Activated CD4-positive, alpha-beta memory T cell treated with anti-CD3 and anti-CD28 coated beads, Interleukin-2, amount 10 ng/mL, durations not matched to agents 7 days and 5 days (primary cell): ENCODE measurements at regions not wholly inside any gene's neighbourhood (a gene's known extent, or its start where the extent isn't known, plus 50 kb on each side); places are given as distances from the start of the nearest gene placed in this dataset.

Experiments used
- CTCF ChIA-PET: fragments of 350-600 bp; sonication (Branson Sonifier 250); formaldehyde crosslinking; loops from one replicate; lab custom pipeline; 2021; ENCODE audit warnings: antibody characterized with exemption, inconsistent platforms; lab: Charles Lee
- POLR2A ChIA-PET: fragments of 350-600 bp; sonication (Branson Sonifier 250); formaldehyde crosslinking; loops from one replicate; lab custom pipeline; 2021; ENCODE audit warnings: antibody characterized with exemption; lab: Charles Lee
- DNase-seq: peaks from one replicate; pipeline ENCODE4 v3.0.0-alpha.2; 2020
- H3K27ac Mint-ChIP-seq: one replicate; pipeline ENCODE4 v1.8.0; 2021; ENCODE audit warnings: mild to moderate bottlenecking, mixed read lengths
- H3K27me3 Mint-ChIP-seq: one replicate; pipeline ENCODE4 v1.8.0; 2021; ENCODE audit warnings: mixed read lengths
- H3K36me3 Mint-ChIP-seq: one replicate; pipeline ENCODE4 v1.8.0; 2021; ENCODE audit warnings: low read depth, mixed read lengths
- H3K4me1 Mint-ChIP-seq: one replicate; pipeline ENCODE4 v1.8.0; 2021; ENCODE audit warnings: mixed read lengths
- H3K4me3 Mint-ChIP-seq: one replicate; pipeline ENCODE4 v1.8.0; 2021; ENCODE audit warnings: mild to moderate bottlenecking, mixed read lengths
- H3K9me3 Mint-ChIP-seq: one replicate; pipeline ENCODE4 v1.8.0; 2021; ENCODE audit warnings: mixed read lengths

GRCh38 chr3:10667269-10667668 is 148.8 kb upstream of the SLC6A11 start:
- Mint-ChIP-seq H3K27me3 (peaks cover 12% of the 10 kb centered on the region), H3K4me1 (peaks cover 8% of the 10 kb centered on the region), H3K36me3 (no peaks in the 10 kb centered on the region), H3K4me3 (no peak overlapping the region), H3K27ac (no peak overlapping the region), H3K9me3 (no peaks in the 10 kb centered on the region)
- POLR2A ChIA-PET = no interaction called here
- no peak for DNase-seq
- CTCF ChIA-PET = no interaction called here

- no peak for DNase-seq
- ChIA-PET CTCF (no interaction called here), POLR2A (no interaction called here)
- H3K27ac Mint-ChIP-seq = no peak overlapping the region
- H3K27me3 Mint-ChIP-seq = peaks cover 10% of the 10 kb centered on the region
- peaks cover 8% of the 10 kb centered on the region for H3K4me1 Mint-ChIP-seq
- H3K36me3 Mint-ChIP-seq = no peaks in the 10 kb centered on the region
- H3K4me3 Mint-ChIP-seq = no peak overlapping the region
- H3K9me3 Mint-ChIP-seq = no peaks in the 10 kb centered on the region
Observed at GRCh38 chr3:10667901-10668476, 148.0 kb upstream of the SLC6A11 start.

GRCh38 chr3:10669490-10670048 is 146.5 kb upstream of the SLC6A11 start:
- H3K36me3 Mint-ChIP-seq = no peaks in the 10 kb centered on the region
- ChIA-PET POLR2A (no interaction called here), CTCF (no interaction called here)
- DNase-seq = no peak
- H3K27me3 Mint-ChIP-seq = peaks cover 8% of the 10 kb centered on the region
- no peak overlapping the region for H3K4me3 Mint-ChIP-seq
- no peaks in the 10 kb centered on the region for H3K9me3 Mint-ChIP-seq
- H3K4me1 Mint-ChIP-seq = peaks cover 9% of the 10 kb centered on the region
- no peak overlapping the region for H3K27ac Mint-ChIP-seq

GRCh38 chr3:10672422-10672821 is 143.6 kb upstream of the SLC6A11 start:
- Mint-ChIP-seq H3K27ac (no peak overlapping the region), H3K27me3 (peaks cover 8% of the 10 kb centered on the region), H3K36me3 (no peaks in the 10 kb centered on the region), H3K9me3 (no peaks in the 10 kb centered on the region), H3K4me1 (peaks cover 1% of the 10 kb centered on the region), H3K4me3 (no peak overlapping the region)
- ChIA-PET CTCF (no interaction called here), POLR2A (no interaction called here)
- no peak for DNase-seq

- peaks cover 1% of the 10 kb centered on the region for H3K4me1 Mint-ChIP-seq
Observed at GRCh38 chr3:10674578-10674977, 141.4 kb upstream of the SLC6A11 start.

GRCh38 chr3:10676905-10677304 is 139.1 kb upstream of the SLC6A11 start:
- Mint-ChIP-seq H3K4me3 (no peak overlapping the region), H3K27me3 (peaks cover 10% of the 10 kb centered on the region), H3K27ac (no peak overlapping the region), H3K4me1 (peaks cover 1% of the 10 kb centered on the region), H3K9me3 (no peaks in the 10 kb centered on the region), H3K36me3 (no peaks in the 10 kb centered on the region)
- no peak for DNase-seq
- ChIA-PET POLR2A (no interaction called here), CTCF (no interaction called here)

More at GRCh38 chr3:10674578-10674977, 141.4 kb upstream of the SLC6A11 start:
- Mint-ChIP-seq H3K9me3 (no peaks in the 10 kb centered on the region), H3K27ac (no peak overlapping the region), H3K4me3 (no peak overlapping the region), H3K36me3 (no peaks in the 10 kb centered on the region), H3K27me3 (peaks cover 8% of the 10 kb centered on the region)
- DNase-seq = no peak
- ChIA-PET CTCF (no interaction called here), POLR2A (no interaction called here)

GRCh38 chr3:10678796-10679376 is 137.1 kb upstream of the SLC6A11 start:
- Mint-ChIP-seq H3K27ac (no peak overlapping the region), H3K27me3 (peaks cover 11% of the 10 kb centered on the region), H3K4me3 (no peak overlapping the region), H3K36me3 (no peaks in the 10 kb centered on the region), H3K4me1 (peaks cover 1% of the 10 kb centered on the region), H3K9me3 (no peaks in the 10 kb centered on the region)
- CTCF ChIA-PET = no interaction called here
- DNase-seq = no peak
- POLR2A ChIA-PET = no interaction called here

GRCh38 chr3:10680796-10681195 is 135.2 kb upstream of the SLC6A11 start:
- CTCF ChIA-PET = no interaction called here
- Mint-ChIP-seq H3K27ac (no peak overlapping the region), H3K4me1 (no peaks in the 10 kb centered on the region), H3K9me3 (no peaks in the 10 kb centered on the region), H3K4me3 (no peak overlapping the region), H3K27me3 (peaks cover 11% of the 10 kb centered on the region), H3K36me3 (no peaks in the 10 kb centered on the region)
- POLR2A ChIA-PET = no interaction called here
- no peak for DNase-seq

- CTCF ChIA-PET = no interaction called here
- DNase-seq = no peak
- no peak overlapping the region for H3K4me3 Mint-ChIP-seq
Observed at GRCh38 chr3:10682692-10683091, 133.3 kb upstream of the SLC6A11 start.

GRCh38 chr3:10683106-10683505 is 132.9 kb upstream of the SLC6A11 start:
- Mint-ChIP-seq H3K27me3 (peaks cover 9% of the 10 kb centered on the region), H3K36me3 (no peaks in the 10 kb centered on the region), H3K9me3 (no peaks in the 10 kb centered on the region), H3K27ac (no peak overlapping the region), H3K4me1 (no peaks in the 10 kb centered on the region), H3K4me3 (no peak overlapping the region)
- no peak for DNase-seq
- ChIA-PET CTCF (no interaction called here), POLR2A (no interaction called here)

More at GRCh38 chr3:10682692-10683091, 133.3 kb upstream of the SLC6A11 start:
- no peaks in the 10 kb centered on the region for H3K9me3 Mint-ChIP-seq
- no peak overlapping the region for H3K27ac Mint-ChIP-seq
- no peaks in the 10 kb centered on the region for H3K4me1 Mint-ChIP-seq
- POLR2A ChIA-PET = no interaction called here
- H3K36me3 Mint-ChIP-seq = no peaks in the 10 kb centered on the region
- peaks cover 9% of the 10 kb centered on the region for H3K27me3 Mint-ChIP-seq

- H3K27ac Mint-ChIP-seq = no peak overlapping the region
- ChIA-PET POLR2A (no interaction called here), CTCF (interaction anchor here (1.9 kb wide), 1 partner anchor 51 kb away, joined by 6 read pairs; no protein-coding TSS in a partner anchor)
- H3K27me3 Mint-ChIP-seq = peaks cover 9% of the 10 kb centered on the region
- H3K9me3 Mint-ChIP-seq = no peaks in the 10 kb centered on the region
- no peaks in the 10 kb centered on the region for H3K36me3 Mint-ChIP-seq
- H3K4me3 Mint-ChIP-seq = no peak overlapping the region
- no peaks in the 10 kb centered on the region for H3K4me1 Mint-ChIP-seq
- DNase-seq = no peak
Observed at GRCh38 chr3:10688126-10688525, 127.9 kb upstream of the SLC6A11 start.

- CTCF ChIA-PET = interaction anchor here (1.9 kb wide), 1 partner anchor 51 kb away, joined by 6 read pairs; no protein-coding TSS in a partner anchor
- no peaks in the 10 kb centered on the region for H3K9me3 Mint-ChIP-seq
- H3K4me1 Mint-ChIP-seq = no peaks in the 10 kb centered on the region
- POLR2A ChIA-PET = no interaction called here
- H3K4me3 Mint-ChIP-seq = no peak overlapping the region
- no peaks in the 10 kb centered on the region for H3K36me3 Mint-ChIP-seq
- no peak for DNase-seq
- no peak overlapping the region for H3K27ac Mint-ChIP-seq
- peaks cover 9% of the 10 kb centered on the region for H3K27me3 Mint-ChIP-seq
Observed at GRCh38 chr3:10688548-10689172, 127.4 kb upstream of the SLC6A11 start.

- Mint-ChIP-seq H3K27ac (no peak overlapping the region), H3K27me3 (peaks cover 14% of the 10 kb centered on the region), H3K9me3 (no peaks in the 10 kb centered on the region), H3K4me3 (no peak overlapping the region), H3K36me3 (no peaks in the 10 kb centered on the region), H3K4me1 (no peaks in the 10 kb centered on the region)
- ChIA-PET POLR2A (no interaction called here), CTCF (no interaction called here)
- DNase-seq = no peak
Observed at GRCh38 chr3:10692039-10692622, 123.9 kb upstream of the SLC6A11 start.
